ENCODE measurements at regions not wholly inside any gene's neighbourhood (a gene's known extent, or its start where the extent isn't known, plus 50 kb on each side); places are given as distances from the start of the nearest gene placed in this dataset.
"Not testable (repeated sequence)": the region's sequence is repeated elsewhere in the genome, so short reads cannot be mapped to it uniquely, and the experiment has no call there.

- Mint-ChIP-seq H3K4me1 (no peaks in the 10 kb centered on the region), H3K27ac (no peak overlapping the region), H3K27me3 (no peaks in the 10 kb centered on the region), H3K36me3 (no peaks in the 10 kb centered on the region), H3K9me3 (peaks cover 0 to 2% (median 1%) of the 10 kb centered on the region in 3 donors), H3K4me3 (no peak overlapping the region)
These were observed 355.5 kb downstream of the BCL11B start for GRCh38 chr14:98916476-98916875.

GRCh38 chr14:98919434-98919833 is 352.6 kb downstream of the BCL11B start:
- H3K9me3 Mint-ChIP-seq: peaks cover 0 to 8% (median 7%) of the 10 kb centered on the region in 3 donors
- H3K4me1 Mint-ChIP-seq: no peaks in the 10 kb centered on the region
- no peak overlapping the region for H3K4me3 Mint-ChIP-seq
- H3K27ac Mint-ChIP-seq: no peak overlapping the region
- H3K36me3 Mint-ChIP-seq: no peaks in the 10 kb centered on the region
- H3K27me3 Mint-ChIP-seq: no peaks in the 10 kb centered on the region

GRCh38 chr14:98921306-98921705 is 350.7 kb downstream of the BCL11B start:
- not testable (repeated sequence) for H3K9me3 Mint-ChIP-seq

GRCh38 chr14:98923596-98923995 is 348.4 kb downstream of the BCL11B start:
- Mint-ChIP-seq H3K36me3 (peaks cover 5% of the 10 kb centered on the region), H3K9me3 (peaks cover 1 to 6% (median 5%) of the 10 kb centered on the region in 3 donors), H3K27ac (no peak overlapping the region), H3K4me3 (no peak overlapping the region), H3K27me3 (no peaks in the 10 kb centered on the region), H3K4me1 (peaks cover 0 to 2% (median 0%) of the 10 kb centered on the region in 3 donors)

More at GRCh38 chr14:98921306-98921705, 350.7 kb downstream of the BCL11B start:
- not testable (repeated sequence) for H3K4me1 Mint-ChIP-seq, H3K4me3 Mint-ChIP-seq, H3K36me3 Mint-ChIP-seq, H3K27ac Mint-ChIP-seq, H3K27me3 Mint-ChIP-seq

GRCh38 chr14:98924046-98924445 is 348.0 kb downstream of the BCL11B start:
- Mint-ChIP-seq H3K9me3 (peaks cover 4 to 6% (median 5%) of the 10 kb centered on the region in 3 donors), H3K27ac (peak overlapping the region in 1 of 3 donors; percentile 87), H3K36me3 (peaks cover 6% of the 10 kb centered on the region), H3K27me3 (no peaks in the 10 kb centered on the region), H3K4me3 (no peak overlapping the region), H3K4me1 (peaks cover 0 to 3% (median 0%) of the 10 kb centered on the region in 3 donors)

- Mint-ChIP-seq H3K4me3 (no peak overlapping the region), H3K9me3 (peaks cover 4 to 6% (median 5%) of the 10 kb centered on the region in 3 donors), H3K27ac (peak overlapping the region in 1 of 3 donors; percentile 48), H3K27me3 (no peaks in the 10 kb centered on the region), H3K4me1 (peaks cover 0 to 3% (median 0%) of the 10 kb centered on the region in 3 donors), H3K36me3 (peaks cover 6% of the 10 kb centered on the region)
These were observed 346.5 kb downstream of the BCL11B start for GRCh38 chr14:98925354-98926040.

- peaks cover 6% of the 10 kb centered on the region for H3K36me3 Mint-ChIP-seq
- H3K27ac Mint-ChIP-seq: no peak overlapping the region
- no peak overlapping the region for H3K4me3 Mint-ChIP-seq
These were observed 345.9 kb downstream of the BCL11B start for GRCh38 chr14:98926146-98926545.

GRCh38 chr14:98926801-98927200 is 345.2 kb downstream of the BCL11B start:
- no peaks in the 10 kb centered on the region for H3K27me3 Mint-ChIP-seq
- H3K9me3 Mint-ChIP-seq: peaks cover 4 to 6% (median 5%) of the 10 kb centered on the region in 3 donors
- no peak overlapping the region for H3K4me3 Mint-ChIP-seq
- H3K27ac Mint-ChIP-seq: no peak overlapping the region
- peaks cover 6% of the 10 kb centered on the region for H3K36me3 Mint-ChIP-seq
- H3K4me1 Mint-ChIP-seq: peaks cover 0 to 3% (median 0%) of the 10 kb centered on the region in 3 donors

More at GRCh38 chr14:98926146-98926545, 345.9 kb downstream of the BCL11B start:
- Mint-ChIP-seq H3K4me1 (peaks cover 0 to 3% (median 0%) of the 10 kb centered on the region in 3 donors), H3K27me3 (no peaks in the 10 kb centered on the region), H3K9me3 (peaks cover 4 to 6% (median 5%) of the 10 kb centered on the region in 3 donors)

- Mint-ChIP-seq H3K27ac (peak overlapping the region in 1 of 3 donors; percentile 16), H3K9me3 (peaks cover 2 to 4% (median 2%) of the 10 kb centered on the region in 3 donors), H3K4me3 (no peak overlapping the region), H3K27me3 (no peaks in the 10 kb centered on the region), H3K36me3 (peaks cover 6% of the 10 kb centered on the region), H3K4me1 (peaks cover 0 to 3% (median 0%) of the 10 kb centered on the region in 3 donors)
These were observed 344.0 kb downstream of the BCL11B start for GRCh38 chr14:98927986-98928385.

GRCh38 chr14:98928418-98928817 is 343.6 kb downstream of the BCL11B start:
- Mint-ChIP-seq H3K27me3 (no peaks in the 10 kb centered on the region), H3K4me1 (peaks cover 0 to 3% (median 0%) of the 10 kb centered on the region in 3 donors), H3K4me3 (no peak overlapping the region), H3K36me3 (peaks cover 6% of the 10 kb centered on the region), H3K27ac (peak overlapping the region in 1 of 3 donors; percentile 59), H3K9me3 (peaks cover 2 to 4% (median 2%) of the 10 kb centered on the region in 3 donors)

- H3K4me3 Mint-ChIP-seq: no peak overlapping the region
- H3K27me3 Mint-ChIP-seq: no peaks in the 10 kb centered on the region
- H3K4me1 Mint-ChIP-seq: peaks cover 0 to 3% (median 0%) of the 10 kb centered on the region in 3 donors
- H3K27ac Mint-ChIP-seq: no peak overlapping the region
- peaks cover 0 to 7% (median 0%) of the 10 kb centered on the region in 3 donors for H3K9me3 Mint-ChIP-seq
- peaks cover 4% of the 10 kb centered on the region for H3K36me3 Mint-ChIP-seq
These were observed 340.9 kb downstream of the BCL11B start for GRCh38 chr14:98931126-98931525.

- no peaks in the 10 kb centered on the region for H3K27me3 Mint-ChIP-seq
- no peak overlapping the region for H3K27ac Mint-ChIP-seq
- peaks cover 0 to 3% (median 0%) of the 10 kb centered on the region in 3 donors for H3K4me1 Mint-ChIP-seq
- H3K4me3 Mint-ChIP-seq: no peak overlapping the region
- peaks cover 3% of the 10 kb centered on the region for H3K36me3 Mint-ChIP-seq
- H3K9me3 Mint-ChIP-seq: peaks cover 0 to 7% (median 2%) of the 10 kb centered on the region in 3 donors
These were observed 340.1 kb downstream of the BCL11B start for GRCh38 chr14:98931911-98932310.

GRCh38 chr14:98932431-98933325 is 339.3 kb downstream of the BCL11B start:
- Mint-ChIP-seq H3K36me3 (peaks cover 2% of the 10 kb centered on the region), H3K9me3 (peaks cover 0 to 11% (median 3%) of the 10 kb centered on the region in 3 donors), H3K4me3 (no peak overlapping the region), H3K27ac (peak overlapping the region in 1 of 3 donors; percentile 28), H3K4me1 (peaks cover 0 to 3% (median 0%) of the 10 kb centered on the region in 3 donors), H3K27me3 (no peaks in the 10 kb centered on the region)

GRCh38 chr14:98934569-98934968 is 337.4 kb downstream of the BCL11B start:
- H3K36me3 Mint-ChIP-seq, H3K4me3 Mint-ChIP-seq, H3K27me3 Mint-ChIP-seq, H3K4me1 Mint-ChIP-seq, H3K27ac Mint-ChIP-seq: not testable (repeated sequence)
- peaks cover 0 to 12% (median 6%) of the 10 kb centered on the region in 3 donors for H3K9me3 Mint-ChIP-seq

- Mint-ChIP-seq H3K27me3 (no peaks in the 10 kb centered on the region), H3K9me3 (peaks cover 0 to 12% (median 6%) of the 10 kb centered on the region in 3 donors), H3K4me1 (no peaks in the 10 kb centered on the region), H3K27ac (no peak overlapping the region), H3K36me3 (no peaks in the 10 kb centered on the region), H3K4me3 (no peak overlapping the region)
These were observed 336.1 kb downstream of the BCL11B start for GRCh38 chr14:98935921-98936320.
